HEK293T (cell line): ENCODE measurements at regions not wholly inside any gene's neighbourhood (a gene's known extent, or its start where the extent isn't known, plus 50 kb on each side); places are given as distances from the start of the nearest gene placed in this dataset.

Experiments
- BHLHE40 ChIP-seq: fragments of 450-650 bp; IDR thresholded peaks from 2 replicates; pipeline ENCODE4 v1.6.1; 2016; ENCODE audit warnings: mild to moderate bottlenecking, moderate library complexity, borderline replicate concordance
- CTBP1 ChIP-seq: fragments of 450-650 bp; IDR thresholded peaks from 2 replicates; pipeline ENCODE4 v1.6.1; 2016; ENCODE audit warnings: borderline replicate concordance
- ELF4 ChIP-seq: fragments of 450-650 bp; IDR thresholded peaks from 2 replicates; pipeline ENCODE4 v1.6.1; 2017; ENCODE audit warnings: antibody characterized with exemption
- FOXA1 ChIP-seq: fragments of 450-650 bp; IDR thresholded peaks from 2 replicates; pipeline ENCODE4 v1.6.1; 2016; ENCODE audit warnings: mild to moderate bottlenecking
- FOXK2 ChIP-seq: fragments of 450-650 bp; IDR thresholded peaks from 2 replicates; pipeline ENCODE4 v1.6.1; 2016; ENCODE audit warnings: mild to moderate bottlenecking
- FOXM1 ChIP-seq: fragments of 450-650 bp; IDR thresholded peaks from 2 replicates; pipeline ENCODE4 v1.6.1; 2017; ENCODE audit warnings: mild to moderate bottlenecking, borderline replicate concordance
- HDGF ChIP-seq: fragments of 450-650 bp; IDR thresholded peaks from 2 replicates; pipeline ENCODE4 v1.6.1; 2017; ENCODE audit warnings: antibody characterized with exemption, borderline replicate concordance
- L3MBTL2 ChIP-seq: fragments of 450-650 bp; conservative IDR thresholded peaks from 2 replicates; pipeline ENCODE4 v1.6.1; 2016; ENCODE audit warnings: mild to moderate bottlenecking
- LEF1 ChIP-seq: fragments of 450-650 bp; IDR thresholded peaks from 2 replicates; pipeline ENCODE4 v1.6.1; 2017; ENCODE audit warnings: mild to moderate bottlenecking, borderline replicate concordance
- PKNOX1 ChIP-seq: fragments of 450-650 bp; IDR thresholded peaks from 2 replicates; pipeline ENCODE4 v1.6.1; 2016
- SP1 ChIP-seq: fragments of 450-650 bp; IDR thresholded peaks from 2 replicates; pipeline ENCODE4 v1.6.1; 2017
- SUZ12 ChIP-seq: fragments of 450-650 bp; IDR thresholded peaks from 2 replicates; pipeline ENCODE4 v1.6.1; 2016; ENCODE audit warnings: mild to moderate bottlenecking
- TARDBP ChIP-seq: fragments of 450-650 bp; IDR thresholded peaks from 2 replicates; pipeline ENCODE4 v1.6.1; 2016

GRCh38 chr2:78125042-78125441, 602.9 kb upstream of the LRRTM4 start:
- TF ChIP-seq LEF1 (no peak), SP1 (no peak), L3MBTL2 (no peak), BHLHE40 (no peak), FOXA1 (no peak), FOXK2 (no peak), CTBP1 (no peak), HDGF (no peak), FOXM1 (no peak), ELF4 (no peak), TARDBP (no peak), SUZ12 (no peak), PKNOX1 (no peak)
